ENCODE measurements at regions not wholly inside any gene's neighbourhood (a gene's known extent, or its start where the extent isn't known, plus 50 kb on each side); places are given as distances from the start of the nearest gene placed in this dataset.
A peak's percentile ranks its signal among the peaks of the same experiment; 100 is the strongest.

- Histone ChIP-seq H3K4me1 (ENCODE audit: control extremely low read depth in 1 of 4, control insufficient read depth in 4 of 4, insufficient read depth in 4 of 4, low read length in 3 of 4) (peaks cover 26 to 43% (median 33%) of the 10 kb centered on the region in 4 experiments), H3K27me3 (replicated peaks in 2 of 5; ENCODE audit: control insufficient read depth in 4 of 5, insufficient read depth in 5 of 5, low read length in 4 of 5) (no peaks in the 10 kb centered on the region), H3K27ac (ENCODE audit: insufficient read depth in 1 of 2, low read depth in 1 of 2, low read length in 2 of 2, poor library complexity in 1 of 2, severe bottlenecking in 2 of 2) (peak overlapping the region; percentile 92 to 95), H3K36me3 (ENCODE audit: control insufficient read depth in 4 of 4, insufficient read depth in 4 of 4, low read length in 3 of 4) (no peaks in the 10 kb centered on the region), H3K9me3 (ENCODE audit: control extremely low read depth in 1 of 5, control insufficient read depth in 4 of 5, insufficient read depth in 2 of 5, low read depth in 1 of 5, low read length in 4 of 5) (peaks cover 0 to 2% (median 0%) of the 10 kb centered on the region in 5 experiments), H3K4me3 (ENCODE audit: control insufficient read depth in 1 of 7, extremely low read depth in 1 of 7, insufficient read depth in 4 of 7, low read depth in 2 of 7, low read length in 6 of 7) (peak overlapping the region in 3 of 7 experiments; percentile 12 to 43 (median 13))
- peak; percentile 52 to 89 (median 81) for DNase-seq
- CTCF ChIA-PET = interaction anchor here (1.5 to 1.6 kb wide), 2 partner anchors 27 to 101 kb away, joined by 5 to 12 read pairs; no protein-coding TSS in a partner anchor
- WGBS (ENCODE audit: insufficient coverage) = no CpG with 5 or more reads among the region's 3 CpGs
- POLR2A ChIA-PET = no interaction called here
These were observed 165.8 kb upstream of the HMCN1 start for GRCh38 chr1:185568155-185569123.

DNA sequence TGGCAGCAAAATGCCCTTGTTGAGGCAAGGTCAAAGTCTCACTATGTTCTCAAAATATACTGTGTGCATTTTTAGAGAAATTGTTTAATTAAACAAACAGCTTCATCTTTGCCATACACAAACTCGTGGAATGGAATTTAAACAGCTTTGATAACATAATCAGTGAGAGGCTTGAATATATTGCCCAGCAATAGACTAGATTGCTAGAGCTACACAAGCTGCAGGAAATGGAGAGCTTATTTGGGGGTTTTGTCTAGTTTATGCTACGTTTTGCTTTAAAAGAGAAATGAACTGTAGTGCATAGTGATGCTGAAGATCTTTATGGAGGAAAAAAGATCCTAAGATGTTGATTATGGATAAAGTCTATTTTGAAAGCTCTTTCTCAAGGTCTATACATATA, 166.8 kb upstream of the HMCN1 start:
- Histone ChIP-seq H3K4me1 (ENCODE audit: control extremely low read depth in 1 of 4, control insufficient read depth in 4 of 4, insufficient read depth in 4 of 4, low read length in 3 of 4) (peaks cover 26 to 43% (median 33%) of the 10 kb centered on the region in 4 experiments), H3K9me3 (ENCODE audit: control extremely low read depth in 1 of 5, control insufficient read depth in 4 of 5, insufficient read depth in 2 of 5, low read depth in 1 of 5, low read length in 4 of 5) (peaks cover 0 to 2% (median 0%) of the 10 kb centered on the region in 5 experiments), H3K4me3 (ENCODE audit: control insufficient read depth in 1 of 7, extremely low read depth in 1 of 7, insufficient read depth in 4 of 7, low read depth in 2 of 7, low read length in 6 of 7) (peak overlapping the region in 2 of 7 experiments; percentile 39 to 43), H3K27ac (ENCODE audit: insufficient read depth in 1 of 2, low read depth in 1 of 2, low read length in 2 of 2, poor library complexity in 1 of 2, severe bottlenecking in 2 of 2) (peak overlapping the region; percentile 92 to 95), H3K27me3 (replicated peaks in 2 of 5; ENCODE audit: control insufficient read depth in 4 of 5, insufficient read depth in 5 of 5, low read length in 4 of 5) (no peaks in the 10 kb centered on the region), H3K36me3 (ENCODE audit: control insufficient read depth in 4 of 4, insufficient read depth in 4 of 4, low read length in 3 of 4) (no peaks in the 10 kb centered on the region)
- no CpG with 5 or more reads among the region's 2 CpGs for WGBS (ENCODE audit: insufficient coverage)
- ChIA-PET CTCF (interaction anchor here (0.8 to 1.5 kb wide), 5 partner anchors 9 to 103 kb away, joined by 3 to 7 read pairs (median 4); no protein-coding TSS in a partner anchor), POLR2A (interaction anchor here (0.6 to 1.3 kb wide), 4 partner anchors 29 to 588 kb away, joined by 3 to 4 read pairs (median 3); no protein-coding TSS in a partner anchor)
- no peak for DNase-seq

DNA sequence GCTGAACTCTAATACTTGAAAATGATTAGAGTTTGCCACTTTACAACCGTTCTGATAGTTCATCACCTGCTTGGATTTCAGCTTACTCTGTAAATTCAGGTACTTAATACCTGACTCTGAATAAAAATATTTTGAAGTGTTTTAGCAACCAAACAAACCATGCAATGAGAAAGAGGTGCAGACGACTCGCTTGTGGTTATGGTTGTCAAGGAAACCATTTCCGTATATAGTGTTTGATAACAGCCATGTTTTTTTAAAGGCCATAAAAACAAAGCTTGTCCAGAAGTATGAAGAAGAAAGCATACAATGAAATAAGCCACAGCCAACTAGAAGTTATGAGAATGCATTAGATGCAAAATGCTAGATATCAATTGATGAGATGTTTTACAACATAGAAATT, 167.2 kb upstream of the HMCN1 start:
- Histone ChIP-seq H3K27ac (ENCODE audit: insufficient read depth in 1 of 2, low read depth in 1 of 2, low read length in 2 of 2, poor library complexity in 1 of 2, severe bottlenecking in 2 of 2) (peak overlapping the region; percentile 92 to 95), H3K4me1 (ENCODE audit: control extremely low read depth in 1 of 4, control insufficient read depth in 4 of 4, insufficient read depth in 4 of 4, low read length in 3 of 4) (peaks cover 26 to 44% (median 33%) of the 10 kb centered on the region in 4 experiments), H3K27me3 (replicated peaks in 2 of 5; ENCODE audit: control insufficient read depth in 4 of 5, insufficient read depth in 5 of 5, low read length in 4 of 5) (no peaks in the 10 kb centered on the region), H3K36me3 (ENCODE audit: control insufficient read depth in 4 of 4, insufficient read depth in 4 of 4, low read length in 3 of 4) (no peaks in the 10 kb centered on the region), H3K9me3 (ENCODE audit: control extremely low read depth in 1 of 5, control insufficient read depth in 4 of 5, insufficient read depth in 2 of 5, low read depth in 1 of 5, low read length in 4 of 5) (peaks cover 0 to 2% (median 0%) of the 10 kb centered on the region in 5 experiments), H3K4me3 (ENCODE audit: control insufficient read depth in 1 of 7, extremely low read depth in 1 of 7, insufficient read depth in 4 of 7, low read depth in 2 of 7, low read length in 6 of 7) (peak overlapping the region in 2 of 7 experiments; percentile 39 to 43)
- ChIA-PET POLR2A (interaction anchor here (0.6 to 1.3 kb wide), 4 partner anchors 29 to 588 kb away, joined by 3 to 4 read pairs (median 3); no protein-coding TSS in a partner anchor), CTCF (interaction anchor here (0.8 to 1.5 kb wide), 5 partner anchors 9 to 104 kb away, joined by 3 to 7 read pairs (median 4); no protein-coding TSS in a partner anchor)
- WGBS (ENCODE audit: insufficient coverage) = 10% methylated on average over 2 of the region's 4 CpGs
- DNase-seq = peak; percentile 92 to 97 (median 95)

DNA sequence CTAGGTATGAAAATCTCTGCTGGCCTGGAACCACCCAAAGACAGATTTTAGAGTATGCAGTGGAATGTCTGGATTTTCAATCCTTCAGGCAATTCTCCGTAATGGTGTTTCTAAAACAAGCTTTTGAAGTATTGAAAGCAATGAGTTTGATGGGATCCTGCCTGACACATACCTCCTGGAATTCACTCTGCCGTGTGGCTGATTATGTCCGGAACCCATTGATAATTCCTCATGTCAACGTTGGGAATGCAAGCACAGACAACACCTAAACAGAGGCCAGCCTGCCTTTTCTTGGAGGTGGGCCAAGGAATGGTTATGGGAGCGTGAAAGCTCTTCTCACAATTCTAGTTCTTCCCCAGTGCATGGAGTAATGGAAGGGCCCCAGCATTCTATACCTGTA, 168.9 kb upstream of the HMCN1 start:
- Histone ChIP-seq H3K36me3 (ENCODE audit: control insufficient read depth in 4 of 4, insufficient read depth in 4 of 4, low read length in 3 of 4) (no peaks in the 10 kb centered on the region), H3K9me3 (ENCODE audit: control extremely low read depth in 1 of 5, control insufficient read depth in 4 of 5, insufficient read depth in 2 of 5, low read depth in 1 of 5, low read length in 4 of 5) (peaks cover 0 to 2% (median 0%) of the 10 kb centered on the region in 5 experiments), H3K27me3 (replicated peaks in 2 of 5; ENCODE audit: control insufficient read depth in 4 of 5, insufficient read depth in 5 of 5, low read length in 4 of 5) (no peaks in the 10 kb centered on the region), H3K4me3 (ENCODE audit: control insufficient read depth in 1 of 7, extremely low read depth in 1 of 7, insufficient read depth in 4 of 7, low read depth in 2 of 7, low read length in 6 of 7) (no peak overlapping the region), H3K4me1 (ENCODE audit: control extremely low read depth in 1 of 4, control insufficient read depth in 4 of 4, insufficient read depth in 4 of 4, low read length in 3 of 4) (peaks cover 40 to 61% (median 48%) of the 10 kb centered on the region in 4 experiments), H3K27ac (ENCODE audit: insufficient read depth in 1 of 2, low read depth in 1 of 2, low read length in 2 of 2, poor library complexity in 1 of 2, severe bottlenecking in 2 of 2) (no peak overlapping the region)
- POLR2A ChIA-PET = no interaction called here
- no peak for DNase-seq
- 100% methylated on average over 4 of the region's 5 CpGs for WGBS (ENCODE audit: insufficient coverage)
- CTCF ChIA-PET = interaction anchor here (1.3 to 1.5 kb wide), 2 partner anchors 23 to 30 kb away, joined by 3 to 5 read pairs; no protein-coding TSS in a partner anchor

DNA sequence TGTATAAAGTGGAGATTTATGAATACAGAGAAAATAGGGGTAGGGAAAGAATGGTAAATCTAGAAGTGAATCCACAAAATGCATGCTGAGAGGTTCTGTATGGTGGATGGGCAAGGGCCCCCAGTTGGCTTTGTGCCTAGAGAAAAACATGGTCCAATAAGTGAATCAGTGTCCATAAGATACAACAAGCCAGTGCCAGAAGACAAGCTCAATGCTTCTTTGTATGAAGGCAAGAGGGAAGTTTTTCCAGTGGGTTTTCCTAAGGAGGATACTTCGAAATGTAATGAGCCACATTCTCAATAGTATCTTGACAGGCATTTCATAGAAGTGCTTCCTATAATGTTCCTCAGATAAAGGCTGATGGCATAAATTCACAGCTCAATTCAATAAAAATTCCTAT, 169.4 kb upstream of the HMCN1 start:
- Histone ChIP-seq H3K4me1 (ENCODE audit: control extremely low read depth in 1 of 4, control insufficient read depth in 4 of 4, insufficient read depth in 4 of 4, low read length in 3 of 4) (peaks cover 43 to 66% (median 53%) of the 10 kb centered on the region in 4 experiments), H3K27me3 (replicated peaks in 2 of 5; ENCODE audit: control insufficient read depth in 4 of 5, insufficient read depth in 5 of 5, low read length in 4 of 5) (no peaks in the 10 kb centered on the region), H3K4me3 (ENCODE audit: control insufficient read depth in 1 of 7, extremely low read depth in 1 of 7, insufficient read depth in 4 of 7, low read depth in 2 of 7, low read length in 6 of 7) (no peak overlapping the region), H3K27ac (ENCODE audit: insufficient read depth in 1 of 2, low read depth in 1 of 2, low read length in 2 of 2, poor library complexity in 1 of 2, severe bottlenecking in 2 of 2) (no peak overlapping the region), H3K9me3 (ENCODE audit: control extremely low read depth in 1 of 5, control insufficient read depth in 4 of 5, insufficient read depth in 2 of 5, low read depth in 1 of 5, low read length in 4 of 5) (peaks cover 0 to 2% (median 0%) of the 10 kb centered on the region in 5 experiments), H3K36me3 (ENCODE audit: control insufficient read depth in 4 of 4, insufficient read depth in 4 of 4, low read length in 3 of 4) (no peaks in the 10 kb centered on the region)
- CTCF ChIA-PET = interaction anchor here (1.3 to 1.5 kb wide), 2 partner anchors 23 to 226 kb away, joined by 3 to 5 read pairs; no protein-coding TSS in a partner anchor
- POLR2A ChIA-PET = no interaction called here
- DNase-seq = no peak
- WGBS (ENCODE audit: insufficient coverage) = no CpG with 5 or more reads among the region's 1 CpG

- 100% methylated on average over 2 of the region's 6 CpGs for WGBS (ENCODE audit: insufficient coverage)
- peaks cover 0 to 2% (median 0%) of the 10 kb centered on the region in 5 experiments for H3K9me3 ChIP-seq (ENCODE audit: control extremely low read depth in 1 of 5, control insufficient read depth in 4 of 5, insufficient read depth in 2 of 5, low read depth in 1 of 5, low read length in 4 of 5)
- POLR2A ChIA-PET = no interaction called here
- H3K27ac ChIP-seq (ENCODE audit: insufficient read depth in 1 of 2, low read depth in 1 of 2, low read length in 2 of 2, poor library complexity in 1 of 2, severe bottlenecking in 2 of 2) = no peak overlapping the region
- H3K27me3 ChIP-seq (replicated peaks in 2 of 5; ENCODE audit: control insufficient read depth in 4 of 5, insufficient read depth in 5 of 5, low read length in 4 of 5) = no peaks in the 10 kb centered on the region
- no peak for DNase-seq
- H3K36me3 ChIP-seq (ENCODE audit: control insufficient read depth in 4 of 4, insufficient read depth in 4 of 4, low read length in 3 of 4) = no peaks in the 10 kb centered on the region
- CTCF ChIA-PET = interaction anchor here (0.9 to 1.2 kb wide), 2 partner anchors 52 to 644 kb away, joined by 3 to 4 read pairs; no protein-coding TSS in a partner anchor
- no peak overlapping the region for H3K4me3 ChIP-seq (ENCODE audit: control insufficient read depth in 1 of 7, extremely low read depth in 1 of 7, insufficient read depth in 4 of 7, low read depth in 2 of 7, low read length in 6 of 7)
- H3K4me1 ChIP-seq (ENCODE audit: control extremely low read depth in 1 of 4, control insufficient read depth in 4 of 4, insufficient read depth in 4 of 4, low read length in 3 of 4) = peaks cover 32 to 53% (median 44%) of the 10 kb centered on the region in 4 experiments
These were observed 171.5 kb upstream of the HMCN1 start for GRCh38 chr1:185562461-185563359.
